ENCODE measurements at regions not wholly inside any gene's neighbourhood (a gene's known extent, or its start where the extent isn't known, plus 50 kb on each side); places are given as distances from the start of the nearest gene placed in this dataset.

DNA sequence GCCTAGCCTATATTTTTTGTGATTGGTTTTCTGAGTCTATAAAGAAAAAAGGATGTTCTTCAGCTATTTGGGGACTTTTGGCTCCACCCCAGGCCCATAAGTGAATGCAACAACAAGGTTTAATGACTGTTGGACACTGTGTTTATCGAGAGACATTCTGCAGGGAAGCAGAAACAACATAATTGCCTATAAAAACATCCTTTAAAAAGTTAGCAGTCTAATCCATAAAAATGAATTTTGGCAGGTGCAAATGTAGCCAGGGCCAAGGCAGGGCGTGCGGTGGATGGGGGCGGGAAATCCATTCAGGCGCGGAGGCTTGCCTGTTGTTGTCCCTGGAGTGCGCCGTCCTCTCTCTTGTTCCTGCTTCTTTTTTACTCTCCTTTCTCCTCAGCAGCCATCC, 99.3 kb downstream of the PAX1 start:
- no peak for ATAC-seq
- TF ChIP-seq CTCF (IDR thresholded peaks at IDR 0.05), result no peak
- no peak for DNase-seq
- no peaks in the 10 kb centered on the region for H3K9me3 ChIP-seq
- no peak overlapping the region for H3K4me3 ChIP-seq
- no peaks in the 10 kb centered on the region for H3K4me1 ChIP-seq
- H3K27ac ChIP-seq, result no peak overlapping the region
- H3K36me3 ChIP-seq, result no peaks in the 10 kb centered on the region
- H3K27me3 ChIP-seq, result peaks cover 0 to 12% of the 10 kb centered on the region in 2 donors
- intact Hi-C loops (cut with DNase I), result no loop called here

- H3K27me3 ChIP-seq, result no peaks in the 10 kb centered on the region
- no peaks in the 10 kb centered on the region for H3K36me3 ChIP-seq
- no peaks in the 10 kb centered on the region for H3K9me3 ChIP-seq
- no peak for TF ChIP-seq CTCF (IDR thresholded peaks at IDR 0.05)
- no peak overlapping the region for H3K4me3 ChIP-seq
- DNase-seq (no peak), ATAC-seq (no peak)
- no peaks in the 10 kb centered on the region for H3K4me1 ChIP-seq
- intact Hi-C loops (cut with DNase I), result no loop called here
- no peak overlapping the region for H3K27ac ChIP-seq
Measured at GRCh38 chr20:21801193-21801592, 95.7 kb downstream of the PAX1 start.

DNA sequence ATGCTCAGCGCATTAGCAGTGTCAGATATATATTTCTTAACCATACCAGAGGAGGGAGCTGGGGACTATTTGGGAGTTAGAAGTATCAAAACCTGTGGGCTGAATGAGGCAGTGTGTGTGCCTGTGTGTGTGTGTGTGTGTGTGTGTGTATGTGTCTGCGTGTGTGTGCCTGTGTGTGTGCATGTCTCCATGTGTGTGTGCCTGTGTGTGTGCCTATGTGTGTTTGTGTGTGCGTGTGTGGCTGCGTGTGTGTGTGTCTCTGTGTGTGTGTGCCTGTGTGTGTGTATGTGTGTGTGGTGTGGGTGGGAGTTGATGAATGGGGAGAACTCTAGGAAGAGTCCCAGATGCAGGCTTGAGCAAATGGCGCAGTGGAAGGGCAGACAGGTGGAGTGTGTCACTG, 92.9 kb downstream of the PAX1 start:
- intact Hi-C loops (cut with DNase I), result no loop called here
- ATAC-seq, result no peak
- no peaks in the 10 kb centered on the region for H3K4me1 ChIP-seq
- H3K9me3 ChIP-seq, result no peaks in the 10 kb centered on the region
- no peak overlapping the region for H3K4me3 ChIP-seq
- no peak for DNase-seq
- H3K36me3 ChIP-seq, result no peaks in the 10 kb centered on the region
- no peak for TF ChIP-seq CTCF (IDR thresholded peaks at IDR 0.05)
- H3K27ac ChIP-seq, result no peak overlapping the region
- no peaks in the 10 kb centered on the region for H3K27me3 ChIP-seq

- Histone ChIP-seq H3K27me3 (no peaks in the 10 kb centered on the region), H3K27ac (no peak overlapping the region), H3K36me3 (no peaks in the 10 kb centered on the region), H3K4me1 (no peaks in the 10 kb centered on the region), H3K4me3 (no peak overlapping the region), H3K9me3 (no peaks in the 10 kb centered on the region)
- DNase-seq (no peak), ATAC-seq (no peak)
- intact Hi-C loops (cut with DNase I), result no loop called here
- TF ChIP-seq CTCF (IDR thresholded peaks at IDR 0.05), result no peak
Measured at GRCh38 chr20:21796059-21796458, 90.6 kb downstream of the PAX1 start.

DNA sequence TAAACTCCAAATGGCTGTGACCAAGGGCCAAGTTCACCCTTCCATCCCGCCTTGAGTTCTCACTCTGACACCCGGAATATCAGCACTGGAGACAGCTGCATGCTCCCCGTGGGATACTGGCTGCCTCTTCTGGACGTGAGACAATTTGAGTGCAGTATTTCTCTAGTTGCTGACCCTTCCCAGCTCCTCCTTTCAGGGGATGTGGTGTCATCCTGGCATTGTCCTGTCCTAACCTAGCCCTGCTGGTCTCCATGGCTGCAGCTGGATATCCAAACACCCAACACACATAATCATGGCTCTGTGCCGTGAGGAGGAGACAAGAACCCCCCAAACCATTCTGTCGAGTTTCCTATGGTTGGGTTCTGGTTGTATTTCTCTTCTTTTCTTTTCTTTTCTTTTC, 82.6 kb downstream of the PAX1 start:
- Histone ChIP-seq H3K36me3 (no peaks in the 10 kb centered on the region), H3K27ac (no peak overlapping the region), H3K4me1 (no peaks in the 10 kb centered on the region), H3K9me3 (no peaks in the 10 kb centered on the region), H3K27me3 (peaks cover 0 to 10% of the 10 kb centered on the region in 2 donors), H3K4me3 (no peak overlapping the region)
- no peak for TF ChIP-seq CTCF (IDR thresholded peaks at IDR 0.05)
- ATAC-seq (no peak), DNase-seq (no peak)
- intact Hi-C loops (cut with DNase I), result no loop called here

Data from left lung (tissue), 4 donors.